A549 (cell line): ENCODE measurements at regions not wholly inside any gene's neighbourhood (a gene's known extent, or its start where the extent isn't known, plus 50 kb on each side); places are given as distances from the start of the nearest gene placed in this dataset.

Experiments
- ATAC-seq, 2 experiments: fragments of 200-7000 bp in 1 of 2; fragments of >200 bp in 1 of 2; cut with Nextera tagmentation in 1 of 2; cut with Tn5 transposase in 1 of 2; 3 replicates each; pipeline versions ENCODE4 v1.8.0 to v1.9.1; 2018 to 2020; ENCODE audit warnings: mild to moderate bottlenecking in 1 of 2, moderate library complexity in 1 of 2
- CTCF ChIA-PET: fragments of 300-600 bp; sonication (Branson Sonifier 250); formaldehyde crosslinking; extraction: SDS; loops from one replicate; lab custom pipeline; 2021; ENCODE audit warnings: antibody characterized with exemption, inconsistent platforms; lab: Yijun Ruan, JAX
- POLR2A ChIA-PET: fragments of 350-600 bp; formaldehyde crosslinking; extraction: SDS; loops from one replicate; lab custom pipeline; 2021; ENCODE audit warnings: antibody characterized with exemption, inconsistent platforms; lab: Yijun Ruan, JAX
- DNase-seq, 2 experiments: peaks; one replicate each; pipeline versions ENCODE4 v3.0.0 to v3.0.0-alpha.2; 2011 to 2016; ENCODE audit warnings: low read depth in 1 of 2, low spot score in 1 of 2
- FAIRE-seq: peaks from 2 replicates; lab custom pipeline; 2011; peaks lifted over from hg19 to GRCh38; lab: Jason Lieb, UNC
- H3K27ac ChIP-seq, 2 experiments: fragments of >200 bp; sonication (Bioruptor Twin); formaldehyde crosslinking; 3 replicates each; pipeline ENCODE4 v1.5.1; 2016 to 2017
- H3K4me1 ChIP-seq: fragments of >200 bp; sonication (Bioruptor Twin); formaldehyde crosslinking; 3 replicates; pipeline ENCODE4 v1.6.1; 2016
- H3K4me2 ChIP-seq: fragments of >200 bp; sonication (Bioruptor Twin); formaldehyde crosslinking; 3 replicates; pipeline ENCODE4 v1.6.1; 2016
- H3K4me3 ChIP-seq: fragments of >200 bp; sonication (Bioruptor Twin); formaldehyde crosslinking; 3 replicates; pipeline ENCODE4 v1.5.1; 2016
- H3K9me3 ChIP-seq: fragments of >200 bp; sonication (Bioruptor Twin); formaldehyde crosslinking; 3 replicates; pipeline ENCODE4 v1.6.1; 2016
- ATOH8 ChIP-seq: fragments of 250-450 bp; sonication (Bioruptor Pico); IDR thresholded peaks from 2 replicates; pipeline ENCODE4 v1.5.0; 2020; ENCODE audit warnings: low read depth, mild to moderate bottlenecking, moderate library complexity
- CEBPB ChIP-seq, 2 experiments: fragments of >200 bp in 1 of 2; sonication (Bioruptor Twin) in 1 of 2; formaldehyde crosslinking in 1 of 2; IDR thresholded peaks; 2 replicates each; pipeline ENCODE4 v1.6.1; 2012 to 2016
- CHD2 ChIP-seq: fragments of 150-350 bp; IDR thresholded peaks from 2 replicates; pipeline ENCODE4 v1.6.1; 2014; ENCODE audit warnings: low read length; ENCODE audit not compliant: partially characterized antibody
- FOXS1 ChIP-seq: fragments of 250-450 bp; sonication (Bioruptor Pico); IDR thresholded peaks from 2 replicates; pipeline ENCODE4 v1.5.0; 2020; ENCODE audit warnings: mild to moderate bottlenecking, moderate library complexity
- GATA3 ChIP-seq: IDR thresholded peaks from 2 replicates; pipeline ENCODE4 v1.6.1; 2012; ENCODE audit warnings: borderline replicate concordance
- HES2 ChIP-seq: fragments of >200 bp; sonication (Bioruptor Twin); formaldehyde crosslinking; IDR thresholded peaks from 2 replicates; pipeline ENCODE4 v1.6.1; 2016
- HEYL ChIP-seq: fragments of 250-450 bp; sonication (Bioruptor Pico); IDR thresholded peaks from 2 replicates; pipeline ENCODE4 v1.8.0; 2021; ENCODE audit warnings: mild to moderate bottlenecking, moderate library complexity
- HOXA7 ChIP-seq: fragments of 250-450 bp; sonication (Bioruptor Pico); IDR thresholded peaks from 2 replicates; pipeline ENCODE4 v1.5.0; 2020; ENCODE audit warnings: mild to moderate bottlenecking, moderate library complexity
- JUN ChIP-seq, 2 experiments: fragments of >200 bp; sonication (Bioruptor Twin); formaldehyde crosslinking; IDR thresholded peaks; 2 replicates in 1 of 2; 3 replicates in 1 of 2; pipeline ENCODE4 v1.6.1; 2016 to 2017
- JUNB ChIP-seq: fragments of >200 bp; sonication (Bioruptor Twin); formaldehyde crosslinking; IDR thresholded peaks from 2 replicates; pipeline ENCODE4 v1.6.1; 2016
- MAZ ChIP-seq: fragments of 150-350 bp; IDR thresholded peaks from 2 replicates; pipeline ENCODE4 v1.6.1; 2014; ENCODE audit warnings: antibody characterized with exemption, low read depth, low read length, borderline replicate concordance
- NPAS2 ChIP-seq: fragments of 250-450 bp; sonication (Bioruptor Pico); IDR thresholded peaks from 2 replicates; pipeline ENCODE4 v1.8.0; 2022; ENCODE audit warnings: mild to moderate bottlenecking, moderate library complexity, borderline replicate concordance
- POLR2AphosphoS2 ChIP-seq: conservative IDR thresholded peaks from 2 replicates; pipeline ENCODE4 v1.6.1; 2012; ENCODE audit warnings: low read length, improper control_type of control experiment, inconsistent platforms
- REST ChIP-seq: fragments of 200-600 bp; sonication (generic); IDR thresholded peaks from 2 replicates; pipeline ENCODE4 v1.6.1; 2016; ENCODE audit warnings: antibody characterized with exemption, mild to moderate bottlenecking, moderate library complexity
- SMC3 ChIP-seq: fragments of >200 bp; sonication (Bioruptor Twin); formaldehyde crosslinking; IDR thresholded peaks from 3 replicates; pipeline ENCODE4 v1.6.1; 2018; ENCODE audit warnings: inconsistent platforms
- TP53 ChIP-seq: fragments of 250-450 bp; sonication (Bioruptor Pico); IDR thresholded peaks from 2 replicates; pipeline ENCODE4 v1.5.0; 2021; ENCODE audit warnings: mild to moderate bottlenecking, moderate library complexity
- WGBS: methylation state at CpG from one replicate; pipeline ENCODE4 v1.1.6; 2017; ENCODE audit errors: missing lambda C conversion rate; 5-methylcytosine and 5-hydroxymethylcytosine counted together
- TF ChIP-seq, protein P1 (sequence below): fragments of 150-350 bp; IDR thresholded peaks from 2 replicates; pipeline ENCODE4 v1.6.1; 2014; ENCODE audit warnings: low read depth, mild to moderate bottlenecking, low read length
- TF ChIP-seq, protein P2 (sequence below): fragments of >200 bp; sonication (Bioruptor Twin); formaldehyde crosslinking; IDR thresholded peaks from 3 replicates; pipeline ENCODE4 v1.5.1; 2016
- TF ChIP-seq, protein P3 (sequence below): fragments of 450-650 bp; IDR thresholded peaks from 2 replicates; pipeline ENCODE4 v1.6.1; 2014; ENCODE audit warnings: antibody characterized with exemption

GRCh38 chr6:140070846-140071473 is 696.5 kb upstream of the CITED2 start:
- Histone ChIP-seq H3K9me3 (no peaks in the 10 kb centered on the region), H3K27ac (0 out of 6 replicates have a peak overlapping the region, but pooled peaks have one; percentile 27 to 49), H3K4me3 (no peak overlapping the region), H3K4me1 (peaks cover 18% of the 10 kb centered on the region), H3K4me2 (peak overlapping the region; percentile 47)
- CTCF ChIA-PET, result no interaction called here
- TF ChIP-seq REST (no peak), MAZ (no peak), POLR2AphosphoS2 (no peak), FOXS1 (CRISPR knock-in tag) (no peak), GATA3 (no peak), HES2 (no peak), ATOH8 (CRISPR knock-in tag) (no peak), NPAS2 (CRISPR knock-in tag) (no peak), CEBPB (IDR thresholded peaks at IDR 0.05) (no peak), HEYL (no peak), SMC3 (no peak), HOXA7 (no peak), JUNB (no peak), CHD2 (no peak), JUN (IDR thresholded peaks at IDR 0.05) (no peak), TP53 (CRISPR knock-in tag) (no peak)
- TF ChIP-seq, protein P1, sequence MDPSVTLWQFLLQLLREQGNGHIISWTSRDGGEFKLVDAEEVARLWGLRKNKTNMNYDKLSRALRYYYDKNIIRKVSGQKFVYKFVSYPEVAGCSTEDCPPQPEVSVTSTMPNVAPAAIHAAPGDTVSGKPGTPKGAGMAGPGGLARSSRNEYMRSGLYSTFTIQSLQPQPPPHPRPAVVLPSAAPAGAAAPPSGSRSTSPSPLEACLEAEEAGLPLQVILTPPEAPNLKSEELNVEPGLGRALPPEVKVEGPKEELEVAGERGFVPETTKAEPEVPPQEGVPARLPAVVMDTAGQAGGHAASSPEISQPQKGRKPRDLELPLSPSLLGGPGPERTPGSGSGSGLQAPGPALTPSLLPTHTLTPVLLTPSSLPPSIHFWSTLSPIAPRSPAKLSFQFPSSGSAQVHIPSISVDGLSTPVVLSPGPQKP, result no peak
- TF ChIP-seq, protein P2, sequence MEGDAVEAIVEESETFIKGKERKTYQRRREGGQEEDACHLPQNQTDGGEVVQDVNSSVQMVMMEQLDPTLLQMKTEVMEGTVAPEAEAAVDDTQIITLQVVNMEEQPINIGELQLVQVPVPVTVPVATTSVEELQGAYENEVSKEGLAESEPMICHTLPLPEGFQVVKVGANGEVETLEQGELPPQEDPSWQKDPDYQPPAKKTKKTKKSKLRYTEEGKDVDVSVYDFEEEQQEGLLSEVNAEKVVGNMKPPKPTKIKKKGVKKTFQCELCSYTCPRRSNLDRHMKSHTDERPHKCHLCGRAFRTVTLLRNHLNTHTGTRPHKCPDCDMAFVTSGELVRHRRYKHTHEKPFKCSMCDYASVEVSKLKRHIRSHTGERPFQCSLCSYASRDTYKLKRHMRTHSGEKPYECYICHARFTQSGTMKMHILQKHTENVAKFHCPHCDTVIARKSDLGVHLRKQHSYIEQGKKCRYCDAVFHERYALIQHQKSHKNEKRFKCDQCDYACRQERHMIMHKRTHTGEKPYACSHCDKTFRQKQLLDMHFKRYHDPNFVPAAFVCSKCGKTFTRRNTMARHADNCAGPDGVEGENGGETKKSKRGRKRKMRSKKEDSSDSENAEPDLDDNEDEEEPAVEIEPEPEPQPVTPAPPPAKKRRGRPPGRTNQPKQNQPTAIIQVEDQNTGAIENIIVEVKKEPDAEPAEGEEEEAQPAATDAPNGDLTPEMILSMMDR, result no peak
- TF ChIP-seq, protein P3, sequence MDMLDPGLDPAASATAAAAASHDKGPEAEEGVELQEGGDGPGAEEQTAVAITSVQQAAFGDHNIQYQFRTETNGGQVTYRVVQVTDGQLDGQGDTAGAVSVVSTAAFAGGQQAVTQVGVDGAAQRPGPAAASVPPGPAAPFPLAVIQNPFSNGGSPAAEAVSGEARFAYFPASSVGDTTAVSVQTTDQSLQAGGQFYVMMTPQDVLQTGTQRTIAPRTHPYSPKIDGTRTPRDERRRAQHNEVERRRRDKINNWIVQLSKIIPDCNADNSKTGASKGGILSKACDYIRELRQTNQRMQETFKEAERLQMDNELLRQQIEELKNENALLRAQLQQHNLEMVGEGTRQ, result no peak
- no peak for FAIRE-seq
- WGBS, result 69% methylated on average over 3 of the region's 3 CpGs
- POLR2A ChIA-PET, result no interaction called here
- ATAC-seq, result no peak
- no peak for DNase-seq
